ENCODE measurements at regions not wholly inside any gene's neighbourhood (a gene's known extent, or its start where the extent isn't known, plus 50 kb on each side); places are given as distances from the start of the nearest gene placed in this dataset.

- H3K27ac ChIP-seq = no peak overlapping the region
- no peak for TF ChIP-seq POLR2A (IDR thresholded peaks at IDR 0.05)
- TF ChIP-seq, protein P1, sequence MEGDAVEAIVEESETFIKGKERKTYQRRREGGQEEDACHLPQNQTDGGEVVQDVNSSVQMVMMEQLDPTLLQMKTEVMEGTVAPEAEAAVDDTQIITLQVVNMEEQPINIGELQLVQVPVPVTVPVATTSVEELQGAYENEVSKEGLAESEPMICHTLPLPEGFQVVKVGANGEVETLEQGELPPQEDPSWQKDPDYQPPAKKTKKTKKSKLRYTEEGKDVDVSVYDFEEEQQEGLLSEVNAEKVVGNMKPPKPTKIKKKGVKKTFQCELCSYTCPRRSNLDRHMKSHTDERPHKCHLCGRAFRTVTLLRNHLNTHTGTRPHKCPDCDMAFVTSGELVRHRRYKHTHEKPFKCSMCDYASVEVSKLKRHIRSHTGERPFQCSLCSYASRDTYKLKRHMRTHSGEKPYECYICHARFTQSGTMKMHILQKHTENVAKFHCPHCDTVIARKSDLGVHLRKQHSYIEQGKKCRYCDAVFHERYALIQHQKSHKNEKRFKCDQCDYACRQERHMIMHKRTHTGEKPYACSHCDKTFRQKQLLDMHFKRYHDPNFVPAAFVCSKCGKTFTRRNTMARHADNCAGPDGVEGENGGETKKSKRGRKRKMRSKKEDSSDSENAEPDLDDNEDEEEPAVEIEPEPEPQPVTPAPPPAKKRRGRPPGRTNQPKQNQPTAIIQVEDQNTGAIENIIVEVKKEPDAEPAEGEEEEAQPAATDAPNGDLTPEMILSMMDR (IDR thresholded peaks at IDR 0.05) = no peak
- WGBS, 2 donors = 72 to 82% methylated on average over 4 of the region's 4 CpGs
- no peak for DNase-seq
- intact Hi-C loops (cut with DNase I) = no loop called here
- H3K4me3 ChIP-seq = no peak overlapping the region
- H3K27me3 ChIP-seq = no peaks in the 10 kb centered on the region
- H3K4me1 ChIP-seq = peaks cover 0 to 13% (median 0%) of the 10 kb centered on the region in 3 donors
- no peaks in the 10 kb centered on the region for H3K9me3 ChIP-seq
- no peaks in the 10 kb centered on the region for H3K36me3 ChIP-seq
Measured at GRCh38 chr2:149988361-149988760, 400.8 kb upstream of the MMADHC start.

DNA sequence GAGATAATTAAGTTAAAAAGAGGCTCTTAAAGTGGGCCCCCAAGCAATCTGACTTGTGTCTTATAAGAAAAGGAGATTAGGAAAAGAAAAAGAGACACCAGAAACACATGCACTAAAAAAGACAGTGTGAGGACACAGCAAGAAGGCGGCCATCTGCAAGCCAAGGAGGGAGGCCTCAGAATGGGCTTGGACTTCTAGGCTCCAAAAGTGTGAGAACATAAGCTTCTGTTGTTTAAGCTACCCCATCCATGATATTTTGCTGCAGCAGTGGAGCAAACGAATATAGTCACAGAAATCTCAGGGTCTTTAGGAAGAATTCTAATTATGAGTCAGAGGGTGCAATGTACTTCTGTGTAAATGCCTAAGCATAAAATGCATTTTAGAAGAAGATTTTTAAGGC lies 399.3 kb upstream of the MMADHC start:
- intact Hi-C loops (cut with DNase I) = no loop called here
- WGBS, 2 donors = 81 to 83% methylated on average over 2 of the region's 2 CpGs

GRCh38 chr2:149984311-149984710 lies 396.7 kb upstream of the MMADHC start:
- TF ChIP-seq, protein P1 (IDR thresholded peaks at IDR 0.05) = no peak
- no peak for TF ChIP-seq POLR2A (IDR thresholded peaks at IDR 0.05)
- Histone ChIP-seq H3K27me3 (no peaks in the 10 kb centered on the region), H3K4me3 (no peak overlapping the region), H3K9me3 (no peaks in the 10 kb centered on the region), H3K4me1 (peaks cover 0 to 6% (median 0%) of the 10 kb centered on the region in 3 donors), H3K36me3 (no peaks in the 10 kb centered on the region), H3K27ac (no peak overlapping the region)
- DNase-seq = no peak
- intact Hi-C loops (cut with DNase I) = no loop called here

More for the DNA sequence above, 399.3 kb upstream of the MMADHC start:
- H3K36me3 ChIP-seq = no peaks in the 10 kb centered on the region
- no peak overlapping the region for H3K4me3 ChIP-seq
- H3K4me1 ChIP-seq = peaks cover 0 to 13% (median 0%) of the 10 kb centered on the region in 3 donors
- H3K27me3 ChIP-seq = no peaks in the 10 kb centered on the region
- TF ChIP-seq POLR2A (IDR thresholded peaks at IDR 0.05) = no peak
- TF ChIP-seq, protein P1 (IDR thresholded peaks at IDR 0.05) = no peak
- H3K9me3 ChIP-seq = no peaks in the 10 kb centered on the region
- no peak for DNase-seq
- H3K27ac ChIP-seq = no peak overlapping the region

DNA sequence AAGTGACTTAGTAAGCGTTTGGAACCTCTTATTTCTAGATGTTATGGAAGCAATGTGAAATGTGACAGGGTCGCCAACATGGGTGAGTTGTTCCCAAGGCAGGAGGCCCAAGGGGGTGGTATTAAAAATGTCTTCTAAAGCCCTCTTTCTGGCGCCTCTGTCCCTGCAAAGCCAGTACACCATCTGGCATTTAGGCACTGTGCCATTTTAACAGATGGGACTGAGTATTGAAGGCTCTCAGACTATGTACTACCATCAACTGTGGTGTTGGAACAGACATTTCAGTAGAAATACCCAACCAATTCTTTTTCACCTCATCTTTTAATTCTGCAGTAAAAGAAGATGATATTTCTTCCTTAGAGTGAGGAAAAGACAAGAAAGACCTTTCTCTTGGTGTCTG lies 384.5 kb upstream of the MMADHC start:
- H3K27ac ChIP-seq = no peak overlapping the region
- H3K4me3 ChIP-seq = no peak overlapping the region
- 68 to 70% methylated on average over 3 of the region's 3 CpGs for WGBS, 2 donors
- no peaks in the 10 kb centered on the region for H3K9me3 ChIP-seq
- intact Hi-C loops (cut with DNase I) = no loop called here
- H3K4me1 ChIP-seq = no peaks in the 10 kb centered on the region
- no peaks in the 10 kb centered on the region for H3K36me3 ChIP-seq
- no peaks in the 10 kb centered on the region for H3K27me3 ChIP-seq
- DNase-seq = no peak
- TF ChIP-seq, protein P1 (IDR thresholded peaks at IDR 0.05) = no peak
- no peak for TF ChIP-seq POLR2A (IDR thresholded peaks at IDR 0.05)

DNA sequence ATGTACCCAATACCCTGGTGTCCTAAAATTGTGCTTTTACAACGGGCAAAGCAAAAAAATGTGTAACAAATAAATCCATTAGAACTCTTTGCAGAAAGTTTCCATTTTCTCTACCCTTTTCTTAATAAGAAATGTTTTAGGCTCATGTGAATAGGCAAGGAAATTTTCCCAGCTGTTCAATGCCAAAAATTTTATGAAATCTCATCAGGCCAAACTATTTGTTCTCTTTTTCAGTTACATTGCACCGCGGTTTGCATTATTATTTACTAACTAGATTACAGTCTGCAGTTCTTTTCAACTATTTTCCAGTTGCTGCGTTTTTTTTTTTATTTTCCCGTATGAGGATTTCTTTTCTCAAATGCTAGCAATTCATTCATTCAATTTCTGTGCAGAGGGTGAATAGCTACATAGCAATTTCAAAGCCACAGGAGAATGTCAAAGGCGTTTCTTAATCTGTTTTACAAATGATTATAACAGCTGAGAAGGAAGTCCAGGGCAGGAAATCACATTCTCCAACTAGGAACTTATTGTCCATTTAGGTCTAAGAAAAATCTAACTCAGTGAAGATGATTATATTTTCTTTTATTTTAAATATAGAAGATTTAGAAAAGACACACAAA lies 367.5 kb upstream of the MMADHC start:
- no peak overlapping the region for H3K4me3 ChIP-seq
- TF ChIP-seq, protein P1 (IDR thresholded peaks at IDR 0.05) = no peak
- no peak for TF ChIP-seq POLR2A (IDR thresholded peaks at IDR 0.05)
- no peaks in the 10 kb centered on the region for H3K4me1 ChIP-seq
- H3K27ac ChIP-seq = no peak overlapping the region
- no peaks in the 10 kb centered on the region for H3K36me3 ChIP-seq
- WGBS, 2 donors = 62 to 64% methylated on average over 6 of the region's 6 CpGs
- DNase-seq = no peak
- intact Hi-C loops (cut with DNase I) = no loop called here
- H3K27me3 ChIP-seq = no peaks in the 10 kb centered on the region
- no peaks in the 10 kb centered on the region for H3K9me3 ChIP-seq

All from esophagus squamous epithelium (tissue), 5 donors.